CD14-positive monocyte (primary cell): ENCODE measurements at regions not wholly inside any gene's neighbourhood (a gene's known extent, or its start where the extent isn't known, plus 50 kb on each side); places are given as distances from the start of the nearest gene placed in this dataset.

Source experiments
- DNase-seq, 3 donors: peaks; one replicate each; pipeline ENCODE4 v3.0.0-alpha.2; 2011 to 2022
- H2AFZ ChIP-seq: 2 replicates; pipeline ENCODE4 v1.6.0; 2012; ENCODE audit warnings: mild to moderate bottlenecking, low read depth, low read length, inconsistent platforms; ENCODE audit not compliant: insufficient read depth, poor library complexity, severe bottlenecking
- H3K27ac ChIP-seq, 2 donors: 1 replicate in 1 of 2; 2 replicates in 1 of 2; pipeline ENCODE4 v1.5.1; 2012 to 2013; ENCODE audit warnings: low read length in 2 of 2, control low read depth in 1 of 2, inconsistent platforms in 1 of 2, low read depth in 1 of 2, mild to moderate bottlenecking in 1 of 2
- H3K27me3 ChIP-seq, 2 donors: one replicate each; pipeline versions ENCODE4 v1.6.0 to v1.6.1; 2011 to 2013; ENCODE audit warnings: low read length in 2 of 2; ENCODE audit not compliant: control insufficient read depth in 2 of 2, insufficient read depth in 2 of 2
- H3K36me3 ChIP-seq, 2 donors: replicated peaks in 1 of 2; 1 replicate in 1 of 2; 2 replicates in 1 of 2; pipeline versions ENCODE4 v1.5.1 to v1.6.1; 2012 to 2013; ENCODE audit warnings: low read length in 2 of 2, control low read depth in 1 of 2, inconsistent platforms in 1 of 2, mild to moderate bottlenecking in 1 of 2; ENCODE audit not compliant: insufficient read depth in 2 of 2, control insufficient read depth in 1 of 2
- H3K4me1 ChIP-seq, 2 donors: 1 replicate in 1 of 2; 2 replicates in 1 of 2; pipeline versions ENCODE4 v1.5.1 to v1.6.1; 2012 to 2013; ENCODE audit warnings: low read length in 2 of 2, control low read depth in 1 of 2, inconsistent platforms in 1 of 2, mild to moderate bottlenecking in 1 of 2, moderate library complexity in 1 of 2; ENCODE audit not compliant: insufficient read depth in 2 of 2, control insufficient read depth in 1 of 2
- H3K4me2 ChIP-seq: replicated peaks from 2 replicates; pipeline ENCODE3; 2012; ENCODE audit warnings: low read length, moderate library complexity, mild to moderate bottlenecking; ENCODE audit not compliant: poor library complexity, severe bottlenecking; ENCODE audit errors: extremely low read depth
- H3K4me3 ChIP-seq, 3 experiments: fragments of 200-600 bp in 1 of 3; sonication (generic) in 1 of 3; replicated peaks in 1 of 3; 1 replicate in 2 of 3; 2 replicates in 1 of 3; pipeline ENCODE4 v1.5.1; 2011 to 2013; ENCODE audit warnings: low read length in 3 of 3, mild to moderate bottlenecking in 3 of 3, control low read depth in 2 of 3, low read depth in 2 of 3, inconsistent platforms in 1 of 3, moderate library complexity in 1 of 3
- H3K79me2 ChIP-seq: 2 replicates; pipeline ENCODE4 v1.6.0; 2012; ENCODE audit warnings: mild to moderate bottlenecking, control low read depth, inconsistent platforms, low read length, moderate library complexity; ENCODE audit not compliant: insufficient read depth
- H3K9ac ChIP-seq: 2 replicates; pipeline ENCODE4 v1.6.0; 2017; ENCODE audit warnings: low read length, mild to moderate bottlenecking; ENCODE audit not compliant: insufficient read depth, poor library complexity, severe bottlenecking
- H3K9me3 ChIP-seq, 2 donors: replicated peaks in 1 of 2; 1 replicate in 1 of 2; 2 replicates in 1 of 2; pipeline versions ENCODE4 v1.5.1 to v1.6.1; 2012 to 2013; ENCODE audit warnings: low read length in 2 of 2, control low read depth in 1 of 2; ENCODE audit not compliant: control insufficient read depth in 1 of 2, insufficient read depth in 1 of 2
- H4K20me1 ChIP-seq: 2 replicates; pipeline ENCODE4 v1.6.0; 2012; ENCODE audit warnings: mild to moderate bottlenecking, low read length, control low read depth, moderate library complexity; ENCODE audit not compliant: insufficient read depth
- H3K27ac Mint-ChIP-seq, 7 donors: one replicate each; pipeline ENCODE4 v1.8.0; 2020; ENCODE audit warnings: mild to moderate bottlenecking in 7 of 7, mixed read lengths in 7 of 7, moderate library complexity in 6 of 7, inconsistent platforms in 2 of 7
- H3K27me3 Mint-ChIP-seq, 3 donors: one replicate each; pipeline ENCODE4 v1.8.0; 2021 to 2022; ENCODE audit warnings: low read depth in 3 of 3, mild to moderate bottlenecking in 3 of 3, mixed read lengths in 3 of 3, moderate library complexity in 3 of 3, inconsistent platforms in 1 of 3
- H3K36me3 Mint-ChIP-seq, 2 donors: one replicate each; pipeline ENCODE4 v1.8.0; 2020; ENCODE audit warnings: mixed read lengths in 2 of 2, inconsistent platforms in 1 of 2, mild to moderate bottlenecking in 1 of 2
- H3K4me1 Mint-ChIP-seq: one replicate; pipeline ENCODE4 v1.8.0; 2020; ENCODE audit warnings: mild to moderate bottlenecking, mixed read lengths
- H3K4me3 Mint-ChIP-seq, 2 donors: one replicate each; pipeline ENCODE4 v1.8.0; 2020; ENCODE audit warnings: mild to moderate bottlenecking in 2 of 2, mixed read lengths in 2 of 2, moderate library complexity in 1 of 2
- H3K9me3 Mint-ChIP-seq, 7 donors: one replicate each; pipeline ENCODE4 v1.8.0; 2020 to 2022; ENCODE audit warnings: mixed read lengths in 7 of 7, mild to moderate bottlenecking in 6 of 7, moderate library complexity in 6 of 7, inconsistent platforms in 2 of 7
- CTCF ChIP-seq: fragments of 200-600 bp; IDR thresholded peaks from one replicate; pipeline ENCODE4 v1.8.0; 2022; ENCODE audit warnings: antibody characterized with exemption, mild to moderate bottlenecking
- WGBS: methylation state at CpG from one replicate; pipeline ENCODE4 v1.1.5; 2013; ENCODE audit warnings: missing lambda C conversion rate; ENCODE audit not compliant: insufficient coverage; 5-methylcytosine and 5-hydroxymethylcytosine counted together
- intact Hi-C, 2 donors: fragments of 100-400 bp; cut with micrococcal nuclease; formaldehyde crosslinking; loops; one replicate each; pipeline versions ENCODE4 v1.15.0 to v1.15.1; 2023

- no peaks in the 10 kb centered on the region for H3K36me3 ChIP-seq
- H3K27ac ChIP-seq, result no peak overlapping the region
- H3K4me3 ChIP-seq, result no peak overlapping the region
- H3K9ac ChIP-seq, result no peak overlapping the region
- peaks cover 3 to 14% (median 8%) of the 10 kb centered on the region in 7 donors for H3K9me3 Mint-ChIP-seq
- H4K20me1 ChIP-seq, result no peaks in the 10 kb centered on the region
- no peaks in the 10 kb centered on the region for H3K4me1 Mint-ChIP-seq
- H3K36me3 Mint-ChIP-seq, result no peaks in the 10 kb centered on the region
- H3K9me3 ChIP-seq, result peaks cover 15 to 23% of the 10 kb centered on the region in 2 donors
- H3K4me2 ChIP-seq, result no peak overlapping the region
- DNase-seq, result no peak
- no peak for TF ChIP-seq CTCF
- intact Hi-C loops, result no loop called here
- H3K27me3 Mint-ChIP-seq, result no peaks in the 10 kb centered on the region
- WGBS, result no CpG with 5 or more reads among the region's 1 CpG
- H3K27me3 ChIP-seq, result no peaks in the 10 kb centered on the region
- H3K4me3 Mint-ChIP-seq, result no peak overlapping the region
- no peaks in the 10 kb centered on the region for H3K79me2 ChIP-seq
- no peak overlapping the region for H3K27ac Mint-ChIP-seq
- no peaks in the 10 kb centered on the region for H3K4me1 ChIP-seq
- H2AFZ ChIP-seq, result no peak overlapping the region
Measured at GRCh38 chr14:87229131-87229530, 763.9 kb downstream of the GALC start.

GRCh38 chr14:87217023-87217422 is 776.0 kb downstream of the GALC start:
- no peak overlapping the region for H3K27ac Mint-ChIP-seq
- Histone ChIP-seq H3K4me3 (no peak overlapping the region), H3K4me1 (no peaks in the 10 kb centered on the region), H3K4me2 (no peak overlapping the region), H3K9me3 (peaks cover 12 to 18% of the 10 kb centered on the region in 2 donors), H3K27me3 (no peaks in the 10 kb centered on the region), H3K9ac (no peak overlapping the region), H4K20me1 (no peaks in the 10 kb centered on the region), H3K27ac (no peak overlapping the region), H2AFZ (no peak overlapping the region), H3K79me2 (no peaks in the 10 kb centered on the region), H3K36me3 (no peaks in the 10 kb centered on the region)
- no peaks in the 10 kb centered on the region for H3K27me3 Mint-ChIP-seq
- intact Hi-C loops, result no loop called here
- no peak for DNase-seq
- peaks cover 0 to 20% (median 9%) of the 10 kb centered on the region in 7 donors for H3K9me3 Mint-ChIP-seq
- TF ChIP-seq CTCF, result no peak
- no peak overlapping the region for H3K4me3 Mint-ChIP-seq
- no CpG with 5 or more reads among the region's 3 CpGs for WGBS
- no peaks in the 10 kb centered on the region for H3K36me3 Mint-ChIP-seq
- no peaks in the 10 kb centered on the region for H3K4me1 Mint-ChIP-seq
